HG02938 (cell line): ENCODE measurements at regions not wholly inside any gene's neighbourhood (a gene's known extent, or its start where the extent isn't known, plus 50 kb on each side); places are given as distances from the start of the nearest gene placed in this dataset.

ENCODE experiments used
- ATAC-seq: cut with Tn5 transposase; IDR thresholded peaks from one replicate; pipeline ENCODE4 v1.9.1; 2021; ENCODE audit warnings: mild to moderate bottlenecking, moderate library complexity; ENCODE audit not compliant: unreplicated experiment

DNA sequence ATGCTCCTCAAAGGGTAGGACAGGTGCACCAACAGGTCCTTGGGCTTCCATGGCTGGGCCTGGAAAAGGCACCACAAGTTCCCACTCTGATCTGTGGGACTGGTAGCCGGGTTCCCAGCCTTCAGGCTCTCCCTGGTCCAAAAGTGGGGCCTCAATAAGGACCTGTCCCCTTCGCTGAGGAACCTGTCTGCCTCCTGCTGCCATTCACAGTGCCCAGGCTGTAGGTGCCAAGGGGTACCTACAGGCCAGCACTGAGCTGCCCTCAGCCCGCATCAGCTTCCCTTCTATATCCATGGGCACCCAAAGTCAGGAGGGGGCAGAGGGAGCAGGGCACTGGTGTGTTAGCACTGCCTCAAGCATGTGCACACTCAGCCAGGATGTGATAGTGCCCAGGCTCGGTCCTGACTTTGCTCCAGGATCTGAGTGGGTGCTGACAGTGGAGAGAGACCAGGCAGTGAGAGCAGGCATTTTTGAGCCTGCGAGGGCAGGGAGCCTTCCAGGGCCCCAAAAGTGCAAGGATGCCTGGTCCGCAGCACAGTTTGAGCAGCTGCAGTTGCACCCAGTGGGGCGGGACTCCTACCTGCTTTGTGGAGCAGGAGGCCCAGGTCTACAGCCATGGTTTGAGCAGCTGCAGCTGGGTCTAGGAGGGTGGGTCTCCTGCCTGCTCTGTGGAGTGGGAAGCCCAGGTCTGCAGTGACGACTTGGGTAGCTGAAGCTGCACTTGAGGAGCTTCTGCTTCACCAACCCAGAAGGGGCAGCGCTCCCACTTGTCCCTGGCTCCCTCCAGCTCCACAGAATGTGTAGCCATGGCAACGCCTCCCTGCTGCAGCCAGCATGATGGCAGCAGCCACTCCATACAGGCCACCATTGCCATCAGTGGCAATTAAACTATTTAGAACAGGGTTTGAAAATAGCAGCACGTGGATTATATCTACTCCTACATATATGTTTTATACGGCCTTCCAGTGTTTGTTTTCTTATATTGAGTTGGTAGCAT is 376.4 kb downstream of the KCTD8 start:
- no peak for ATAC-seq

DNA sequence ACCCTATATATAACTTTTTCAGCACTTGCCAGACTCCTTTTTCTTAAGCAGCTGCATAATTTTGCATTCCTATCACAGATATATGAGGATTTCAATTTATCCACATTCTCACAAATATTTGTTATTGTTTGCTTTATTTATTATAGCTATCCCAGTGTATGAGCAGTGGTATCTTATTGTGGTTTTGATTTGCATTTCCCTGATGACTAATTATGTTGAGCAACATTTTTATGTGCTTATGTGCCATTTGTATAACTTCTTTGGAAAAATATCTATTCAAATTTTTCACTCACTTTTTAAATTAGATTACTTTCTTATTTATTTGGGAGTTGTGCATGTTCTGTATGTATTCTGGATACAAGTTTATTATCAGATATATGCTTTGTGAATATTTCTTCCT is 361.9 kb downstream of the KCTD8 start:
- ATAC-seq, result no peak

DNA sequence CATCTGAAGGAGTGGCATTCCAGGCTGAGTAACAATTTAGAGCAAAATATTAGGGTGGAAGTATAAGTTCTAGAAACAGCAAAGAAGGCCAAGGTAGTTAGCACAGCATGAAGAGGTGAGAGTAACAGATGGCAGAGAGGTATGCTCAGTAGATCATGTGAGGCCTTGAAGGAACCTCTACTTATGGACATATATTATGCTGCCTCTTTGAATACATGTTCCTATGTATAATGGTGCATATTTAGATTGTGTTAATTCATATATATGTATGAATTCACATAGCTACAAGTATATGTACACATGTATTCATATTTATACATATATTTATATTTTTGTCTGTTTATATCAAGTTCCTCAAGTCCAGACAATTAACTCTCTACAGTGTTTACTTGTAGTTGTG is 355.2 kb downstream of the KCTD8 start:
- ATAC-seq, result no peak

GRCh38 chr4:44098973-44099372 is 349.6 kb downstream of the KCTD8 start:
- no peak for ATAC-seq

GRCh38 chr4:44100456-44100855 is 348.2 kb downstream of the KCTD8 start:
- no peak for ATAC-seq

DNA sequence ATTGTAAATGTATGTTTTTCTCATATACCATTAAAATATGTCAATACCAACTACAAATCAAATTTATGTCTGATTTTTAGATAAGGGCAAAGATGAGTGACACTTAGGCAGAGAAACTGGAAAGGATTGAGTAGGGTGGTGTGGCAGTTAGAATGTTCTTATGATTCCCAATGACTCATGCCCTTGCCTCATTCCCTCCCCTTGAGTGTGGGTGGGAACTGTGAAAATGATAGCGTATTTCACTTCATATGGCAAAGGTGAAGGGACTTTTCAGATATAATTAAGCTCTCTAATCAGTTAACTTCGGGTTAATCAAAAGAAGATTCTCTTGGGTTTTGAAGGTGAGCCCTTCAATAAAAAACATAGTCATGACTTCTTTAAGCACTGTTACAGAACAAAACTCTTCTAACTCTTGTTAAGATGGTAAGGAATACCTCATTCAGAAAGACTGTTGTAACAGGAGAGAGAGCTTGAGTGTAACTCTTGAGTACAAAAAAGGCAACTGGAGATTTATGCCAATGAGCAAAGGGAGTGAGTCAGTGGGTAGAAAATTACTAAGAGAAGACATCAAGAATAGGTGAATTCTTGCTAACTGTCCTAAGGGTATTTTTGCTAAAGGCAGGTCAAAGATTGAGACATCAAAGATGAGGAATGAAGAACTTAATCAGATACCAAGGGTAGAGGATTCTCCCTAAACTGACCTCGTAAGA is 329.5 kb downstream of the KCTD8 start:
- no peak for ATAC-seq

GRCh38 chr4:44120646-44121045 is 328.0 kb downstream of the KCTD8 start:
- no peak for ATAC-seq

- ATAC-seq, result no peak
These were observed 327.4 kb downstream of the KCTD8 start for GRCh38 chr4:44121210-44121609.
